Prostate gland (tissue), 2 donors: ENCODE measurements at regions not wholly inside any gene's neighbourhood (a gene's known extent, or its start where the extent isn't known, plus 50 kb on each side); places are given as distances from the start of the nearest gene placed in this dataset.

Experiments used
- DNase-seq: peaks from one replicate; pipeline ENCODE4 v3.0.0-alpha.2; 2019; ENCODE audit warnings: low spot score
- H3K27ac ChIP-seq, 2 donors: fragments of 200-600 bp; sonication (generic); 2 replicates each; pipeline ENCODE4 v1.5.1; 2017 to 2019
- H3K27me3 ChIP-seq: fragments of 200-600 bp; sonication (generic); replicated peaks from 2 replicates; pipeline ENCODE4 v1.5.1; 2019; ENCODE audit not compliant: insufficient read depth
- H3K36me3 ChIP-seq, 2 donors: fragments of 200-600 bp; sonication (generic); 1 replicate in 1 of 2; 2 replicates in 1 of 2; pipeline versions ENCODE4 v1.5.1 to v1.8.1; 2017 to 2019
- H3K4me1 ChIP-seq: fragments of 200-600 bp; sonication (generic); replicated peaks from 2 replicates; pipeline ENCODE4 v1.5.1; 2019
- H3K4me3 ChIP-seq, 2 donors: fragments of 200-600 bp; sonication (generic); 2 replicates each; pipeline ENCODE4 v1.5.1; 2017 to 2019
- H3K9me3 ChIP-seq: fragments of 200-600 bp; sonication (generic); 2 replicates; pipeline ENCODE4 v1.5.1; 2017
- CTCF ChIP-seq, 4 experiments: fragments of 200-600 bp in 2 of 4; fragments of 450-650 bp in 2 of 4; sonication (generic) in 2 of 4; IDR thresholded peaks; 1 replicate in 3 of 4; 2 replicates in 1 of 4; pipeline ENCODE4 v1.5.1; 2016 to 2019; ENCODE audit warnings: antibody characterized with exemption in 4 of 4, mild to moderate bottlenecking in 2 of 4, moderate library complexity in 2 of 4
- POLR2A ChIP-seq: fragments of 450-650 bp; IDR thresholded peaks from one replicate; pipeline ENCODE4 v1.6.1; 2016; ENCODE audit warnings: antibody characterized with exemption, mild to moderate bottlenecking
- POLR2AphosphoS5 ChIP-seq: sonication (generic); formaldehyde crosslinking; IDR thresholded peaks from one replicate; pipeline ENCODE4 v1.6.1; 2017; ENCODE audit warnings: antibody characterized with exemption
- WGBS: methylation state at CpG from one replicate; pipeline ENCODE4 v1.1.5; 2018; 5-methylcytosine and 5-hydroxymethylcytosine counted together
- intact Hi-C: fragments of 100-400 bp; cut with DNase I; formaldehyde crosslinking; loops from one replicate; pipeline ENCODE4 v1.14.2; 2022

GRCh38 chr3:162147996-162148395 is 651.4 kb downstream of the OTOL1 start:
- no peak for DNase-seq
- Histone ChIP-seq H3K4me3 (no peak overlapping the region), H3K27ac (no peak overlapping the region), H3K4me1 (no peaks in the 10 kb centered on the region), H3K9me3 (no peaks in the 10 kb centered on the region), H3K27me3 (no peaks in the 10 kb centered on the region), H3K36me3 (no peaks in the 10 kb centered on the region)
- TF ChIP-seq POLR2A (no peak), POLR2AphosphoS5 (no peak), CTCF (IDR thresholded peaks at IDR 0.05) (no peak)
- intact Hi-C loops: no loop called here
- WGBS: 4% methylated on average over 1 of the region's 1 CpG

GRCh38 chr3:162150790-162151189 is 654.2 kb downstream of the OTOL1 start:
- no peak for DNase-seq
- no peak overlapping the region for H3K4me3 ChIP-seq
- no peaks in the 10 kb centered on the region for H3K9me3 ChIP-seq

GRCh38 chr3:162152636-162153035 is 656.0 kb downstream of the OTOL1 start:
- Histone ChIP-seq H3K36me3 (no peaks in the 10 kb centered on the region), H3K9me3 (no peaks in the 10 kb centered on the region), H3K4me1 (no peaks in the 10 kb centered on the region), H3K27me3 (no peaks in the 10 kb centered on the region), H3K4me3 (no peak overlapping the region), H3K27ac (no peak overlapping the region)
- no peak for TF ChIP-seq POLR2AphosphoS5
- no peak for TF ChIP-seq POLR2A
- TF ChIP-seq CTCF (IDR thresholded peaks at IDR 0.05): no peak
- DNase-seq: no peak
- 54% methylated on average over 2 of the region's 2 CpGs for WGBS
- intact Hi-C loops: no loop called here

More at GRCh38 chr3:162150790-162151189, 654.2 kb downstream of the OTOL1 start:
- H3K27ac ChIP-seq: no peak overlapping the region
- H3K4me1 ChIP-seq: no peaks in the 10 kb centered on the region
- H3K27me3 ChIP-seq: no peaks in the 10 kb centered on the region
- intact Hi-C loops: no loop called here
- no peaks in the 10 kb centered on the region for H3K36me3 ChIP-seq
- no peak for TF ChIP-seq POLR2AphosphoS5
- TF ChIP-seq POLR2A: no peak
- TF ChIP-seq CTCF (IDR thresholded peaks at IDR 0.05): no peak

- TF ChIP-seq POLR2AphosphoS5 (no peak), CTCF (IDR thresholded peaks at IDR 0.05) (no peak), POLR2A (no peak)
- DNase-seq: no peak
- no peaks in the 10 kb centered on the region for H3K4me1 ChIP-seq
- no peak overlapping the region for H3K4me3 ChIP-seq
- H3K27me3 ChIP-seq: no peaks in the 10 kb centered on the region
- intact Hi-C loops: no loop called here
- H3K27ac ChIP-seq: no peak overlapping the region
- H3K9me3 ChIP-seq: no peaks in the 10 kb centered on the region
- no peaks in the 10 kb centered on the region for H3K36me3 ChIP-seq
Measured at GRCh38 chr3:162161595-162161994, 665.0 kb downstream of the OTOL1 start.

GRCh38 chr3:162165346-162165745 is 668.7 kb downstream of the OTOL1 start:
- H3K9me3 ChIP-seq: no peaks in the 10 kb centered on the region
- H3K4me1 ChIP-seq: no peaks in the 10 kb centered on the region
- no peaks in the 10 kb centered on the region for H3K36me3 ChIP-seq
- H3K27me3 ChIP-seq: no peaks in the 10 kb centered on the region
- DNase-seq: no peak
- H3K27ac ChIP-seq: no peak overlapping the region
- intact Hi-C loops: no loop called here
- H3K4me3 ChIP-seq: no peak overlapping the region
- TF ChIP-seq POLR2A (no peak), POLR2AphosphoS5 (no peak)

GRCh38 chr3:162166543-162166942 is 669.9 kb downstream of the OTOL1 start:
- 77% methylated on average over 3 of the region's 3 CpGs for WGBS
- intact Hi-C loops: no loop called here
- Histone ChIP-seq H3K4me3 (no peak overlapping the region), H3K4me1 (no peaks in the 10 kb centered on the region), H3K36me3 (no peaks in the 10 kb centered on the region), H3K9me3 (no peaks in the 10 kb centered on the region), H3K27me3 (no peaks in the 10 kb centered on the region), H3K27ac (no peak overlapping the region)
- TF ChIP-seq CTCF (IDR thresholded peaks at IDR 0.05) (no peak), POLR2AphosphoS5 (no peak), POLR2A (no peak)
- no peak for DNase-seq
